ENCODE measurements at regions not wholly inside any gene's neighbourhood (a gene's known extent, or its start where the extent isn't known, plus 50 kb on each side); places are given as distances from the start of the nearest gene placed in this dataset.

GRCh38 chr3:31350307-31350706 lies 182.4 kb upstream of the STT3B start:
- Histone ChIP-seq H3K27ac (no peak overlapping the region), H3K36me3 (no peaks in the 10 kb centered on the region), H3K9me3 (no peaks in the 10 kb centered on the region), H3K27me3 (no peaks in the 10 kb centered on the region), H3K4me3 (no peak overlapping the region), H3K9ac (ENCODE audit: low read depth in 2 of 2, low read length in 2 of 2) (no peak overlapping the region), H3K4me1 (no peaks in the 10 kb centered on the region)
- no peak for TF ChIP-seq CTCF (IDR thresholded peaks at IDR 0.05)
- intact Hi-C loops (cut with DNase I): no loop called here
- DNase-seq: no peak

GRCh38 chr3:31352331-31352730 lies 180.4 kb upstream of the STT3B start:
- H3K4me3 ChIP-seq: no peak overlapping the region
- H3K27me3 ChIP-seq: no peaks in the 10 kb centered on the region
- no peak overlapping the region for H3K27ac ChIP-seq
- TF ChIP-seq CTCF (IDR thresholded peaks at IDR 0.05): no peak
- no peak for DNase-seq
- H3K9me3 ChIP-seq: no peaks in the 10 kb centered on the region
- H3K9ac ChIP-seq (ENCODE audit: low read depth in 2 of 2, low read length in 2 of 2): no peak overlapping the region
- no peaks in the 10 kb centered on the region for H3K36me3 ChIP-seq
- no peaks in the 10 kb centered on the region for H3K4me1 ChIP-seq
- intact Hi-C loops (cut with DNase I): no loop called here

DNA sequence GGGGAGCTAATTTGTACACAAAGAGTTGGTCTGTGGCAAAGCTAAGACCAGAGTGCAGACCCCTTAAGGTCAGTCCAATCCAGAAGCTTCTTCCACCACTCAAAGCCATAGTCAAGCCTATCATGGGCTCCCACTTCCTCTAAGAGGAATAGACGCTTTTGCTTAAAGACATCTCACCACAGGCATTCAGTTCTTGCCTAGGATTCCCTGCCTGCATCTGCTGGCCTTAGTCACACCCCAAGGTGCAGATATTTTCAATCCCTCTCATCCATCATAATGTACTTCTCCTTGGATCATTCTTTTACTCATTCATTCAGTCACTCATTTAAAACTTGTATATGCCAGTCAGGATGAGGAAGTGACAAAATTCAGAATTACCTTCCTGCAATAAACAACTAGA lies 179.6 kb upstream of the STT3B start:
- H3K9me3 ChIP-seq: no peaks in the 10 kb centered on the region
- no peak overlapping the region for H3K4me3 ChIP-seq
- no peaks in the 10 kb centered on the region for H3K27me3 ChIP-seq
- DNase-seq: no peak
- H3K4me1 ChIP-seq: no peaks in the 10 kb centered on the region
- H3K36me3 ChIP-seq: no peaks in the 10 kb centered on the region
- intact Hi-C loops (cut with DNase I): no loop called here
- no peak overlapping the region for H3K9ac ChIP-seq (ENCODE audit: low read depth in 2 of 2, low read length in 2 of 2)
- no peak overlapping the region for H3K27ac ChIP-seq
- TF ChIP-seq CTCF (IDR thresholded peaks at IDR 0.05): no peak

- DNase-seq: no peak
- Histone ChIP-seq H3K27me3 (no peaks in the 10 kb centered on the region), H3K9ac (ENCODE audit: low read depth in 2 of 2, low read length in 2 of 2) (no peak overlapping the region), H3K9me3 (no peaks in the 10 kb centered on the region), H3K36me3 (no peaks in the 10 kb centered on the region), H3K4me3 (no peak overlapping the region), H3K4me1 (no peaks in the 10 kb centered on the region), H3K27ac (no peak overlapping the region)
- intact Hi-C loops (cut with DNase I): no loop called here
- no peak for TF ChIP-seq CTCF (IDR thresholded peaks at IDR 0.05)
Observed at GRCh38 chr3:31354373-31354772, 178.4 kb upstream of the STT3B start.

DNA sequence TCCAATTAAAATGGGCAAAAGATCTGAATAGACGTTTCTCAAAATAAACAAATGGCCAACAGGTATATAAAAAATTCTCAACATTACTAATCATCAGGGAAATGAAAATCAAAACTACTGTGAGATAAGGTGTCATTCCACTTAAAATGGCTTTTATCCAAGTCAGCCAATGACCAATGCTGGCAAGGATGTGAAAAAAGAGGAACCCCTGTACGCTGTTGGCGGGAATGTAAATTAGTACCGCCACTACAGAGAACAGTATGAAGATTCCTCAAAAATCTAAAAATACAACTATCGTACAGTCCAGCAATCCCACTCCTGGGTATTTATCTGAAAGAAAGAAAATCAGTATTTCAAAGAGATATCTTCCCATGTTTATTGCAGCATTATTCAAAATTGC lies 176.9 kb upstream of the STT3B start:
- TF ChIP-seq CTCF (IDR thresholded peaks at IDR 0.05): no peak
- H3K9ac ChIP-seq (ENCODE audit: low read depth in 2 of 2, low read length in 2 of 2): no peak overlapping the region
- intact Hi-C loops (cut with DNase I): no loop called here
- H3K27ac ChIP-seq: no peak overlapping the region
- no peaks in the 10 kb centered on the region for H3K9me3 ChIP-seq
- no peaks in the 10 kb centered on the region for H3K36me3 ChIP-seq
- no peaks in the 10 kb centered on the region for H3K27me3 ChIP-seq
- DNase-seq: no peak
- no peak overlapping the region for H3K4me3 ChIP-seq
- H3K4me1 ChIP-seq: no peaks in the 10 kb centered on the region

DNA sequence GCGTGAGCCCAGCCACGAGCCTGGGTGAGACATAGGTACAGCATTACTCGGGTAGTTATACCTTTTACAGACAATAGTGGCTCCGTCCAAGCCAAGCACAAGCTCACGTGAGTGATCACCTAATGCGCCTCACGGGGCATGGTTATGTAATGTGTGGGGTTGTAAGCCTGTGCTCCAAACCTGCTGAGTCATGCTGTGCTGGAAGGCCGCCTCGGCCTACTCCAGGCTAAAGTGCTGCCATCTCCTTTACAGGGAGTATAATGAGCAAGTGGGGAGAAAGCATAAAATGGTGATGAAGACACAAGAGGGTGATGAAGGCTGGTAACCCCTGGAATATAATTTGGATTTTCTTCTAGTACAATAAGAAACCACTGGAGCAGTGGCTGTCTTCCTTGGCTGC lies 175.8 kb upstream of the STT3B start:
- DNase-seq: no peak

More for the DNA sequence above, 175.8 kb upstream of the STT3B start:
- Histone ChIP-seq H3K9me3 (no peaks in the 10 kb centered on the region), H3K36me3 (no peaks in the 10 kb centered on the region), H3K9ac (ENCODE audit: low read depth in 2 of 2, low read length in 2 of 2) (no peak overlapping the region), H3K4me1 (no peaks in the 10 kb centered on the region), H3K27me3 (no peaks in the 10 kb centered on the region), H3K27ac (no peak overlapping the region), H3K4me3 (no peak overlapping the region)
- no peak for TF ChIP-seq CTCF (IDR thresholded peaks at IDR 0.05)
- intact Hi-C loops (cut with DNase I): no loop called here
